PFSK-1 (cell line): ENCODE measurements at regions not wholly inside any gene's neighbourhood (a gene's known extent, or its start where the extent isn't known, plus 50 kb on each side); places are given as distances from the start of the nearest gene placed in this dataset.

ENCODE experiments used
- FOXP2 ChIP-seq: optimal IDR thresholded peaks from 2 replicates; pipeline ENCODE3; 2011; ENCODE audit warnings: borderline replicate concordance, control low read depth, inconsistent platforms; ENCODE audit not compliant: insufficient read depth; ENCODE audit errors: extremely low read length, extremely low read depth
- POLR2AphosphoS5 ChIP-seq: IDR thresholded peaks from 2 replicates; pipeline ENCODE4 v1.6.1; 2012; ENCODE audit warnings: low read depth, mild to moderate bottlenecking, control low read depth, low read length, moderate library complexity
- SIN3A ChIP-seq: IDR thresholded peaks from 2 replicates; pipeline ENCODE4 v1.6.1; 2012; ENCODE audit warnings: mild to moderate bottlenecking, low read length, moderate library complexity, borderline replicate concordance; ENCODE audit not compliant: insufficient read depth
- TAF1 ChIP-seq: IDR thresholded peaks from 2 replicates; pipeline ENCODE4 v1.6.1; 2012; ENCODE audit warnings: low read length, control low read depth, borderline replicate concordance; ENCODE audit not compliant: insufficient read depth
- TF ChIP-seq, protein P1 (sequence below), 2 experiments: IDR thresholded peaks; 2 replicates each; pipeline versions ENCODE4 v1.6.1 to v1.8.0; 2011 to 2012; ENCODE audit warnings: low read depth in 2 of 2, low read length in 2 of 2, control low read depth in 1 of 2, inconsistent platforms in 1 of 2, mild to moderate bottlenecking in 1 of 2, moderate library complexity in 1 of 2; ENCODE audit not compliant: insufficient read depth in 1 of 2

DNA sequence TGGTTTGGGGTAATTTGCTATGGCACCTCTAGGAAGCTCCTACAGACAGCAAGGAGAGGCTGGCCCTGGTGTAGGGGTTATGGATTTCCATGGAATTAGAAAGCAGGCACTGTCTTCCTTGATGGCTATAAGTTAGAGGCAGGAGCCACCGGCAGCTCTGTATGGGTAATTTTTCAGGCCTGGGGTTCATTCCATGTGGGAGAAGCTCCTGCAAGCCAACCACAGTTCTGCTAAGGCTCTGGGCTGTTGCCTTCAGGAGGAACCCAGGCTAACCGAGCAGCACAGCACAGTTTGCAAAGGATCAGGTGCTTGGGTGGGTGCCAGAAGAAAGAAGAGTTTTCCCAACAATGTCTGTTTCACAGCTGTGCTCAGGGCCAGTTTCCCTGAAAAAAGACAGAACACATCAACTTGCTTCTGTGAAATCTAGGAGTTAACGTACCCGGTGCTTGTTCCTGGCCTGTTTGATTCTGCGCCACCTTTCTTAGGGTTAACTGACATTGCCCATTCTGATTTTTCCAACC, 162.8 kb upstream of the MYLIP start:
- TF ChIP-seq POLR2AphosphoS5 (no peak), SIN3A (no peak), TAF1 (no peak)
- TF ChIP-seq, protein P1, sequence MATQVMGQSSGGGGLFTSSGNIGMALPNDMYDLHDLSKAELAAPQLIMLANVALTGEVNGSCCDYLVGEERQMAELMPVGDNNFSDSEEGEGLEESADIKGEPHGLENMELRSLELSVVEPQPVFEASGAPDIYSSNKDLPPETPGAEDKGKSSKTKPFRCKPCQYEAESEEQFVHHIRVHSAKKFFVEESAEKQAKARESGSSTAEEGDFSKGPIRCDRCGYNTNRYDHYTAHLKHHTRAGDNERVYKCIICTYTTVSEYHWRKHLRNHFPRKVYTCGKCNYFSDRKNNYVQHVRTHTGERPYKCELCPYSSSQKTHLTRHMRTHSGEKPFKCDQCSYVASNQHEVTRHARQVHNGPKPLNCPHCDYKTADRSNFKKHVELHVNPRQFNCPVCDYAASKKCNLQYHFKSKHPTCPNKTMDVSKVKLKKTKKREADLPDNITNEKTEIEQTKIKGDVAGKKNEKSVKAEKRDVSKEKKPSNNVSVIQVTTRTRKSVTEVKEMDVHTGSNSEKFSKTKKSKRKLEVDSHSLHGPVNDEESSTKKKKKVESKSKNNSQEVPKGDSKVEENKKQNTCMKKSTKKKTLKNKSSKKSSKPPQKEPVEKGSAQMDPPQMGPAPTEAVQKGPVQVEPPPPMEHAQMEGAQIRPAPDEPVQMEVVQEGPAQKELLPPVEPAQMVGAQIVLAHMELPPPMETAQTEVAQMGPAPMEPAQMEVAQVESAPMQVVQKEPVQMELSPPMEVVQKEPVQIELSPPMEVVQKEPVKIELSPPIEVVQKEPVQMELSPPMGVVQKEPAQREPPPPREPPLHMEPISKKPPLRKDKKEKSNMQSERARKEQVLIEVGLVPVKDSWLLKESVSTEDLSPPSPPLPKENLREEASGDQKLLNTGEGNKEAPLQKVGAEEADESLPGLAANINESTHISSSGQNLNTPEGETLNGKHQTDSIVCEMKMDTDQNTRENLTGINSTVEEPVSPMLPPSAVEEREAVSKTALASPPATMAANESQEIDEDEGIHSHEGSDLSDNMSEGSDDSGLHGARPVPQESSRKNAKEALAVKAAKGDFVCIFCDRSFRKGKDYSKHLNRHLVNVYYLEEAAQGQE (IDR thresholded peaks at IDR 0.05; ENCODE audit: insufficient read depth in 1 of 2, low read depth in 2 of 2, low read length in 2 of 2), result no peak

DNA sequence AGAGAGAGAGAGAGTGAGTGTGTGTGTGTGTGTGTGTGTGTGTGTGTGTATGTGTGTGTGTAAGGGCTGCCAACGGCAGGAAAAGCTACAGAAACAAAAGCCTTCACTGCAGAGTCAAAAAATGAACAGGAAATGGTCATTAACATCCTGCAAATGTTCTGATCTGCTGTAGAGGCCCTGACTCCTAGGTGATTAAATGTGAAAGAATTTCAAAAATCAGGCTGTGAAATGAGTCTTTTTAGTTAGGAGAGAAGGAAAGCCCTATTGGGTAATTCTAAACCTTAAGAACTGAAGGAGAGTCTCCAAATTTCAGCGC, 166.5 kb upstream of the MYLIP start:
- TF ChIP-seq FOXP2, result no peak
- TF ChIP-seq, protein P1 (IDR thresholded peaks at IDR 0.05; ENCODE audit: insufficient read depth in 1 of 2, low read depth in 2 of 2, low read length in 2 of 2), result no peak
- TF ChIP-seq TAF1, result no peak

DNA sequence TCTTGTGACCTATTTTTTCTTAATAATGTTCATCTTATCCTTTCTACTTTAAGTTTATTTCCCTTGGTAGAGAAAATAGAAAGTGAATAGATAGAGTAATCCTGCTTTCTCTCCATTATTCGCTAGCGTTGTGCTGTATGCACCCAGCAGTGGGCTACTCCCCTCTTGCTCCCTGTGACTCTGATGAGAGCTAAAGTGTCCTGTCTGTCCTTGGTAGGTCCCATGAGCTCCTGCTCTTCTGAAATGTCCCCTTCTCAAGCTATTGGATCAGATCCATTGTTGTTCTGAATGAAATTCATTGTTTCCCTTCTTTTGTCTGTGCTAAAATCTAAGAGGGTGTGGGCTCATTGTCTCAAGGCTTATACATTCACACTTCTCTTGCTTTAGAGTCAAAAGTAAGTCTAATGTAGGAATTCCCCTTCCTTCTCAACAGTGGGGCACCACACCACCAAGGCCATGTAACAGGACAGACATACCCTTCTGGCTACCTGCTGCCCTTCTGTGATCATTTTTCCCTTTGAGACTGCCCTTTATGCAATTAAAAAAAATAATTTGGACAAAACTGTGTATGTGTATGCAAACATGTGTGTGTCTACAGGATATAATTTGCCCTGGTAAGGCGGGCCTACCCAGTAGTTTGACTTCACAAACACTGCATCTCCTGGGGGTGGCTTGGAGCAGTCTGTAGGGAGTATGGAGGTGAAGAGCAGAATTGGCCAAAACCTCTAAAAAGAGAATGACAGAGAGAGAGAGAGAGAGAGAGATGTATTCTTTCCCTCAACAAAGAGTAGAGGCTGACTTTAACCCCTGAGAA, 167.0 kb upstream of the MYLIP start:
- TF ChIP-seq TAF1, result no peak
- no peak for TF ChIP-seq FOXP2
- no peak for TF ChIP-seq SIN3A
- TF ChIP-seq, protein P1 (IDR thresholded peaks at IDR 0.05; ENCODE audit: insufficient read depth in 1 of 2, low read depth in 2 of 2, low read length in 2 of 2), result no peak
- no peak for TF ChIP-seq POLR2AphosphoS5

DNA sequence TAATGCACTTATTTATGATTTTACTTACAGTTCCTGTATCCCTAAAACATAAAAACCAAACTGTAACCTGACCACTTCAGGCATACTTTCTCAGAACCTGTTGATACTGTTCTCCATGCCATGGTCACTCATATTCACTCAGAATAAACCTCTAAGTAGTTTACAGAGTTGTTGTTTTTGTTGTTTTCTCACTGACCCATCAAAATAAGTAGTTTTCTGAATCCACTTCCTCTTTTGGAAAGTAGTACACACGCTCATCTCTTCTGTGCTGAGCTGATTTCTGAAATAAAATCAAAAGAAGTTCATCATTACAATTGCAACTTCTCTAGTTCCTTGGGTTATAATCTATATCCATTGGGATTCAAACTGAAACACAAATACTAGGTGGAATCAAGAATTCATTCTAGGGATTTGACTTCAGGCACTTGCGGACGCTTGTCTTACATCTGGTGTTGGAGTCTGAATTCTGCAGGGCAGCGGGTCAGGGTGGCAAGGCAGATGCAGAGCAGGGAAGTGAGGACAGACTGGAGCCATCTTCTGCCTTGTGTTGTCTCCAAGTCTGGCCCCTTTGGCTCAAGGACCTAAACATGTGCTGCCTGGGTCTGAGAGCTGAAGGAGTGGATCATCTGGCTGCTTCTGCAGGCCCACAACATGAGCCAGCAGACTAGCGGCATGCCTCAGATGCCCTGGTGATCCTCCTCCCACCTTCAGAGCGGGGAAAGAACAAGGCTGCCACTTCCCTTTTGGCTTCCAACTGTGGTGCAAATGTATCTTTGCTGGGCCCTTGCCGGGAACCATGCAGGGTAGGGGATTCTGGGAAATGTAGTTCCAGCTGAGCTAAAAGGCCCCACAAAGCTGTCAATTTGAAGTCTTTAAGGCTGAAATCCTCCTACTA, 167.9 kb upstream of the MYLIP start:
- TF ChIP-seq TAF1 (no peak), POLR2AphosphoS5 (no peak), FOXP2 (no peak), SIN3A (no peak)
- TF ChIP-seq, protein P1 (IDR thresholded peaks at IDR 0.05; ENCODE audit: insufficient read depth in 1 of 2, low read depth in 2 of 2, low read length in 2 of 2), result no peak
